SK-N-SH (cell line): ENCODE measurements at regions not wholly inside any gene's neighbourhood (a gene's known extent, or its start where the extent isn't known, plus 50 kb on each side); places are given as distances from the start of the nearest gene placed in this dataset.
"Not testable (repeated sequence)": the region's sequence is repeated elsewhere in the genome, so short reads cannot be mapped to it uniquely, and the experiment has no call there.

Experiments
- CTCF ChIA-PET: fragments of 300-600, 350-600 bp; formaldehyde crosslinking; extraction: SDS; loops from one replicate; lab custom pipeline; 2021; lab: Yijun Ruan, JAX
- POLR2A ChIA-PET: fragments of 350-600 bp; sonication (Branson Sonifier 250); formaldehyde crosslinking; extraction: SDS; loops from one replicate; lab custom pipeline; 2020; ENCODE audit warnings: antibody characterized with exemption, inconsistent platforms; lab: Yijun Ruan, JAX
- DNase-seq: peaks from one replicate; pipeline ENCODE4 v3.0.0; 2012
- H2AFZ ChIP-seq: fragments of 200-600 bp; sonication (generic); 2 replicates; pipeline ENCODE4 v1.8.1; 2016; ENCODE audit warnings: antibody characterized with exemption, mild to moderate bottlenecking, low read depth
- H3F3A ChIP-seq: fragments of 200-600 bp; sonication (generic); replicated peaks from 2 replicates; pipeline ENCODE3; 2016; ENCODE audit warnings: antibody characterized with exemption, mild to moderate bottlenecking; ENCODE audit not compliant: insufficient read depth
- H3K27ac ChIP-seq, 2 experiments: fragments of 200-500 bp in 1 of 2; fragments of 200-600 bp in 1 of 2; sonication (Bioruptor generic) in 1 of 2; sonication (generic), shearing (Covaris generic) in 1 of 2; 2 replicates each; pipeline versions ENCODE4 v1.5.1 to v1.6.1; 2014 to 2016; ENCODE audit warnings: low read depth in 2 of 2, inconsistent platforms in 1 of 2, low read length in 1 of 2, mild to moderate bottlenecking in 1 of 2, mixed read lengths in 1 of 2
- H3K27me3 ChIP-seq: fragments of 200-600 bp; sonication (generic), shearing (Covaris generic); 2 replicates; pipeline ENCODE4 v1.6.1; 2016; ENCODE audit warnings: mixed run types; ENCODE audit not compliant: insufficient read depth
- H3K36me3 ChIP-seq, 2 experiments: fragments of 200-500 bp in 1 of 2; fragments of 200-600 bp in 1 of 2; sonication (Bioruptor generic) in 1 of 2; sonication (generic) in 1 of 2; replicated peaks in 1 of 2; 2 replicates each; pipeline versions ENCODE3 to v1.5.1; 2014 to 2016; ENCODE audit warnings: low read length in 1 of 2, mild to moderate bottlenecking in 1 of 2; ENCODE audit not compliant: insufficient read depth in 2 of 2, control insufficient read depth in 1 of 2
- H3K4me1 ChIP-seq, 2 experiments: fragments of 200-500 bp in 1 of 2; fragments of 200-600 bp in 1 of 2; sonication (Bioruptor generic) in 1 of 2; sonication (generic), shearing (Covaris generic) in 1 of 2; 2 replicates each; pipeline versions ENCODE4 v1.5.1 to v1.6.1; 2014 to 2016; ENCODE audit warnings: low read depth in 1 of 2, low read length in 1 of 2, mixed run types in 1 of 2; ENCODE audit not compliant: insufficient read depth in 2 of 2, control insufficient read depth in 1 of 2
- H3K4me2 ChIP-seq: fragments of 200-600 bp; sonication (generic), shearing (Covaris generic); 2 replicates; pipeline ENCODE4 v1.6.1; 2017; ENCODE audit warnings: mixed run types
- H3K4me3 ChIP-seq, 2 experiments: fragments of 200-500 bp in 1 of 2; fragments of 200-600 bp in 1 of 2; sonication (Bioruptor generic) in 1 of 2; sonication (generic), shearing (Covaris generic) in 1 of 2; 2 replicates each; pipeline versions ENCODE4 v1.5.1 to v1.8.1; 2014 to 2016; ENCODE audit warnings: low read depth in 2 of 2, inconsistent platforms in 1 of 2, low read length in 1 of 2, mild to moderate bottlenecking in 1 of 2, mixed read lengths in 1 of 2, moderate library complexity in 1 of 2
- H3K79me2 ChIP-seq: fragments of 200-600 bp; sonication (generic); 2 replicates; pipeline ENCODE4 v1.8.1; 2017; ENCODE audit warnings: mild to moderate bottlenecking; ENCODE audit not compliant: insufficient read depth
- H3K9ac ChIP-seq: fragments of 200-600 bp; sonication (generic); 2 replicates; pipeline ENCODE4 v1.6.1; 2017; ENCODE audit warnings: mixed run types
- H3K9me2 ChIP-seq: fragments of 200-600 bp; sonication (generic); 2 replicates; pipeline ENCODE4 v1.6.1; 2017; ENCODE audit warnings: mixed run types
- H3K9me3 ChIP-seq: fragments of 200-600 bp; sonication (generic); 2 replicates; pipeline ENCODE4 v1.6.1; 2017; ENCODE audit warnings: mixed run types, mild to moderate bottlenecking, moderate library complexity
- H4K20me1 ChIP-seq: fragments of 200-600 bp; sonication (generic); 2 replicates; pipeline ENCODE4 v1.6.1; 2017; ENCODE audit warnings: mild to moderate bottlenecking, mixed run types; ENCODE audit not compliant: insufficient read depth
- CTCF ChIP-seq: fragments of 200-600 bp; sonication (generic); IDR thresholded peaks from 2 replicates; pipeline ENCODE4 v1.6.1; 2017; ENCODE audit warnings: antibody characterized with exemption, mild to moderate bottlenecking, moderate library complexity
- FOSL2 ChIP-seq: IDR thresholded peaks from 2 replicates; pipeline ENCODE4 v1.4.0; 2012; ENCODE audit warnings: low read depth, mild to moderate bottlenecking, moderate library complexity, borderline replicate concordance
- MAX ChIP-seq: IDR thresholded peaks from 2 replicates; pipeline ENCODE4 v1.4.0; 2012; ENCODE audit warnings: low read depth
- MXI1 ChIP-seq: IDR thresholded peaks from 2 replicates; pipeline ENCODE4 v1.6.1; 2012; ENCODE audit warnings: mild to moderate bottlenecking, low read depth, low read length, improper control_type of control experiment
- RAD21 ChIP-seq: IDR thresholded peaks from 2 replicates; pipeline ENCODE4 v1.6.1; 2012; ENCODE audit warnings: mild to moderate bottlenecking, low read length
- RXRA ChIP-seq: IDR thresholded peaks from 2 replicates; pipeline ENCODE4 v1.4.0; 2012; ENCODE audit warnings: low read depth, mild to moderate bottlenecking, borderline replicate concordance
- WGBS: methylation state at CpG from one replicate; pipeline ENCODE4 v1.1.6; 2017; ENCODE audit warnings: low lambda C conversion rate; 5-methylcytosine and 5-hydroxymethylcytosine counted together

- no peak overlapping the region for H3K27ac ChIP-seq
- H3K4me2 ChIP-seq: no peak overlapping the region
- no peak for TF ChIP-seq MXI1
- TF ChIP-seq RXRA: no peak
- TF ChIP-seq FOSL2: no peak
- no peak for TF ChIP-seq RAD21
- POLR2A ChIA-PET: no interaction called here
- H3K4me3 ChIP-seq: no peak overlapping the region
- H3F3A ChIP-seq: peaks cover 6% of the 10 kb centered on the region
- peaks cover 5% of the 10 kb centered on the region; the same call in 1 of the 2 replicates for H4K20me1 ChIP-seq
- CTCF ChIA-PET: no interaction called here
- peaks cover 0 to 6% of the 10 kb centered on the region in 2 experiments; a peak in 1 of 4 replicates for H3K4me1 ChIP-seq
- DNase-seq: no peak
- peaks cover 58 to 66% of the 10 kb centered on the region in 2 experiments for H3K36me3 ChIP-seq
- H3K27me3 ChIP-seq: no peaks in the 10 kb centered on the region
- H3K9me2 ChIP-seq: no peaks in the 10 kb centered on the region
- no peaks in the 10 kb centered on the region for H3K9me3 ChIP-seq
- H3K9ac ChIP-seq: no peak overlapping the region
- no peak overlapping the region for H2AFZ ChIP-seq
- H3K79me2 ChIP-seq: peaks cover 34% of the 10 kb centered on the region
- WGBS: 93% methylated on average over 5 of the region's 5 CpGs
Measured at GRCh38 chr12:124470139-124470538, 97.3 kb downstream of the NCOR2 start.

- Histone ChIP-seq H3K4me3 (no peak overlapping the region; a peak in 1 of 4 replicates), H3F3A (peaks cover 12% of the 10 kb centered on the region), H3K27me3 (no peaks in the 10 kb centered on the region), H3K9ac (no peak overlapping the region), H2AFZ (no peak overlapping the region), H3K27ac (no peak overlapping the region), H3K36me3 (peaks cover 62 to 63% of the 10 kb centered on the region in 2 experiments), H3K4me2 (no peak overlapping the region)
- DNase-seq: no peak
- TF ChIP-seq CTCF (peak; percentile 68), MAX (no peak)
- TF ChIP-seq, all 33 proteins: peak for 1
- ChIA-PET POLR2A (no interaction called here), CTCF (interaction anchor here (0.9 kb wide), 1 partner anchor 138 kb away, joined by 3 read pairs; no protein-coding TSS in a partner anchor)
- Histone ChIP-seq H4K20me1 (peaks cover 10% of the 10 kb centered on the region; the same call in 1 of the 2 replicates), H3K4me1 (peaks cover 0 to 6% of the 10 kb centered on the region in 2 experiments; a peak in 1 of 4 replicates), H3K9me3 (no peaks in the 10 kb centered on the region), H3K79me2 (peaks cover 37% of the 10 kb centered on the region), H3K9me2 (no peaks in the 10 kb centered on the region)
- WGBS: 91% methylated on average over 10 of the region's 11 CpGs
Measured at GRCh38 chr12:124469193-124469888, 98.1 kb downstream of the NCOR2 start.

- Histone ChIP-seq H3K4me1 (peaks cover 0 to 12% of the 10 kb centered on the region in 2 experiments; a peak in 2 of 4 replicates), H3K36me3 (peaks cover 44 to 57% of the 10 kb centered on the region in 2 experiments), H3K79me2 (peaks cover 42% of the 10 kb centered on the region), H3F3A (peaks cover 14% of the 10 kb centered on the region), H4K20me1 (peaks cover 21% of the 10 kb centered on the region; the same call in 1 of the 2 replicates)
- 92% methylated on average over 1 of the region's 1 CpG for WGBS
- H3K9me3 ChIP-seq, H2AFZ ChIP-seq, POLR2A ChIA-PET, CTCF ChIA-PET, H3K4me2 ChIP-seq, H3K9ac ChIP-seq, H3K27me3 ChIP-seq, DNase-seq, H3K4me3 ChIP-seq, H3K9me2 ChIP-seq, H3K27ac ChIP-seq: not testable (repeated sequence)
Measured at GRCh38 chr12:124467549-124467948, 99.9 kb downstream of the NCOR2 start.
